DMS 273 treated with DMSO at 0.1 percent for 48 hours (cell line): ENCODE measurements at regions not wholly inside any gene's neighbourhood (a gene's known extent, or its start where the extent isn't known, plus 50 kb on each side); places are given as distances from the start of the nearest gene placed in this dataset.

ENCODE experiments used
- DNase-seq: peaks from one replicate; lab custom pipeline; 2025; lab: John Stamatoyannopoulos, UW

DNA sequence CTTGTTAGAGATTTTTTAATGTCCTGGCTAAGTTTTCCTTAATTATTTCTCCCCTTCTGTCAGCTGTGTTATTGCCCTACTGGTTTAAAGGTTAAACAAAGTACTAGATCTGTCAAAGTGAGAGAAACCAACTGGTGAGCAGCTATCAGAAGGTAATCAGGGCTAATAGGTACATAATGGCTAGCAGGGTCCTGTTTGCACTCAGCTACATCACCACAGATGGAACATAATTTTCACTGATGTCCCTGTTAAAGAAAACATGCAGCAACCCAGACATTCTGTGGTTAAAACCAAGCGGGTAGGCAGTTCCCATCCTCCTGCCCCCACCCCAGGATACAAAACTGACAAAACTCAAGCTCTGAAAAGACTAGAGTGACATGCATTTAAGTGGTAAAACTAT, 473.9 kb downstream of the NR2F1-AS1 start:
- DNase-seq, result no peak

- DNase-seq, result no peak
Measured at GRCh38 chr5:93101661-93102060, 479.4 kb downstream of the NR2F1-AS1 start.

DNA sequence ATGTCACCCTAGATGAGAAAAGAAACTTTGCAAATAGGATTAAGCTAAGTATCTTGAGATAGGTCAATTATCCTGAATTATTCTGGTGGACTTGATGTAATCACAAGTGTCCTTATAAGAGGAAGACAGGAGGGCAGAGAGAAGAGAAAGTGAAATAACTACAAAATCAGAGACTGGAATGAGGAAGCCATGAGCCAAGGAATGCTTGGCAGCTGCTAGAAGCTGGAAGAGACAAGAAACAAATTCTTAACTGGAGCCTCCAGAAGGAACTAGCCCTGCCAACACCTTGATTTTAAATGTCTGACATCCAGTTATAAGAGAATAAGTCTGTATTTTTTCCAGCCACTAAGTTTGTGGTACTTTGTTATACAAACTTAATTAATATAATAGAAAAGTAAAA, 480.0 kb downstream of the NR2F1-AS1 start:
- no peak for DNase-seq

GRCh38 chr5:93100428-93100827, 480.6 kb downstream of the NR2F1-AS1 start:
- no peak for DNase-seq

DNA sequence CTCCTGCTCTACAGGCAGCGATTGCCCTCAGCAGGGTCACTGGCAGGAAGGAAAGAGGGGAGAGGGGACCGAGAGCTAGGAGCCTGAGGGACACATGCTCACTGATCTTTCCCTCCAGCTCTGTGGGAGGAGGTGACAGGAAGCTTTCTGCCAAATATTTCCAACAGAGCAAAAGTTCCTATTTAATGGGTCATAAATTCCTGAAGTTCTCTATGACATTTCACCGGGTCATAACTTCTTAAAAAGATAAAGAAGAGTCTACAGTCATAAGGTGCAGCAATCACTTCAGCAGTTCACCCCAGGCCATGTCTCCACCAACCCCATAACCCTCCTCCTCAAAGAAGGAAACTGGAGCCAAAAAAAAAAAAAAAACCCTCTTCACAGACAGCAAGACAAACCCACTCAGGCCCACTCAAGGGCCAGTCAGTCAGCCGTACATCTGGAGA, 481.1 kb downstream of the NR2F1-AS1 start:
- DNase-seq, result no peak

DNA sequence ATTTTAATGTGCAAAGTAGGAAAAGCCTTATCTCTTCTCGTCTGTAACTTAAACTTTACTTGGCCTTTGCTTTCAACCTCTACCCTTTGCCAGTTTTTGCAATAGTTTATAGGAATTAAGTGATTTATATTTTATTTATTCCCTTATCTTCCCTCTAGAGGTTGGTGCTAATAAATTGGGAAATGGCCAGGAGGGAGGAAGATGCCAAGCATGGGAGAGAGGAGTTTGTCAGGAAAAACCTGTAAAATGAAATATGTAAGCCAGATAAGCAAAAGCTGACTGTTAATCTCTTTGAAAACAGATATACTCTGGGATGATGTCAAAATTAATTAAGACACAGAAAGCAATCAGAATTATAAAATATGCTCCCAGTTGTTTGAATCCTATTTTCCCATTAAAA, 484.5 kb downstream of the NR2F1-AS1 start:
- no peak for DNase-seq

DNA sequence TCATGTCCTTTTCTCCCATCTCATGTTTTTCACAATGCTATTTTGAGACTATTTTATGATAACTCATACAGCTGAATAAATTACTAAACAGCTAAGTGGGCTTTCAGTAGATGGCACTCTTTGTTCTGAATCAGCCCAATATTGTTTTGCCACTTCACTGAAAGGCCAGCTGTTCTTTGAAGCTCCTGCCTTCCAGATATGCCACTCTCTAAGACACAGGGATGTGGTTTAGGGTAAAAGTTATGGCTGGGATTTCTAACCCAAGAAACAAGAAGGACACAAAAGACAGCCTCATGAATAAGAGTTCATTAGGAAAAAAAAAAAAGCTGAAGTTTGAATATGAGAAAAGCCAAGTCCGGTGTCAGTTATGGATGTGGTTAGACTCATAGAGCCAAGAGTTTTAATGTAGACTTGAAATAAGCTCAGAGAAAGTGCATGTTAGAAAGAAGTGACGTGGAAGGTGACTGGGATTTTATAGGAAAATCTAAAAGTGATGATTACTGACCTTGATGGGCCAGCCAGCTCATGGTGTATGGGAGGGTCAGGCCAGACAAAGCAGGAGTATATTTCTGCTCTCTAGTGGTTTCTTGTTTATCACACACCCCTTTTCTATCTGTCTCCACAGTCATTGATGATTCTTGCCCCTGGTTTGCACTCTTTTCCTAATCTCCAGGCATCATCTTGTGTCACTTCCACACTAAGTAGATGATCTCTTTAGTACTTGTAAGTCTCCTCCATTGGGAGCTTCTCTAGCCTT, 488.5 kb downstream of the NR2F1-AS1 start:
- DNase-seq, result no peak

GRCh38 chr5:93090698-93091097, 490.3 kb downstream of the NR2F1-AS1 start:
- DNase-seq, result no peak

DNA sequence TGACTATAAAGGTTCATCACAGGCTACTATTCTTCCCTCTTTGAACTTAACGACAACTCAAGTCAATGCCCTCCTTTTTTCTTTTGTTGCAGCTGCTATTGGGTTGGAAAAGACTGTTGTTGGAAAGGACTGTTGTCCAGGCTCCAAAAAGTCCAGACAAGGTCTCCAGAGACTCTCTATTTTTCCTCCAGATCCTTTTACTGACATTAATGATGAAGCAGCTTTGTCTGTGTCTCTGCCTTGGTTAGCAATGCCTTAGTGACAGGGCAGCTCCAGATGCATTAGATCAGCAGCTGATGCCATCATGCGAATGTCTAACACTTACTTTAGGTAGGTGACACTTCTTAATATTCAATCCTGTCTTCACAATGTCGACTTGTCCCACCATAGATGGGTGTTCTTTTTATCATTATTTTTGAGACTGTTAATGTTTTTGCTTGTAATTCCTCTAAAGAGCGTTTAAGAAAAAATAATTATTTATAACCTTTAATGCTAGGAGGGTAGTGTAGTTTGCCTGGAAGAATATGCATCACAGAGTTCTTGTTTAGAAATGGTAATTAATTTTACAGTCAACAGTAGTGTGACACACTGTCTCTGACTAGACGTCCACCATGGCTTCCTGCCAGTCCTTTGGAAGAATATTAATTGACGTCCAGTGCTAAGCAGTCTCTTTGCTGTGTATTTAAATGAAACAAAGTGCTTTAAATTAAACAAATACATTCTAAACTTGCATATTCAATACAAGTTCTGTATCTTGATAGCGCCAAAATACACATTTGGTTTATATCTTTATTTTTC, 492.2 kb downstream of the NR2F1-AS1 start:
- no peak for DNase-seq

DNA sequence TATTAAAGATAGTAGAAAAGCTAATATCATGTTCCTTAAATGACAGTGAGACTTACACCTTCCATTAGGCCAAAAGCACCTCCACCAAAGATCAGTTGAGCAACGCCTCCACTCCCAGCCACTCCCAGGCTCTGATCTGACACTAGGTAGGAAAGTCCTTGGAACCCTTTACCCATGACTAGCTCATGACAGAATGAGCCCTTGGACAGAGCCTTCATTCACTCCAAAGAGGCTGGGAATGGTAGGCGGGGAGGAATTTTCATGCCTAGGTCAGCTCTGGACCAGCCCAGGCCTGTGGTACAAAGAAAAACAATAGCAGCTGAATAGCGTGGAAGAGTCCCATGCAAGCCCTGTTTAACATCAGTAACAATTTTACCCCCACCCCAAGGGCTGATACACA, 493.7 kb downstream of the NR2F1-AS1 start:
- DNase-seq, result no peak

DNA sequence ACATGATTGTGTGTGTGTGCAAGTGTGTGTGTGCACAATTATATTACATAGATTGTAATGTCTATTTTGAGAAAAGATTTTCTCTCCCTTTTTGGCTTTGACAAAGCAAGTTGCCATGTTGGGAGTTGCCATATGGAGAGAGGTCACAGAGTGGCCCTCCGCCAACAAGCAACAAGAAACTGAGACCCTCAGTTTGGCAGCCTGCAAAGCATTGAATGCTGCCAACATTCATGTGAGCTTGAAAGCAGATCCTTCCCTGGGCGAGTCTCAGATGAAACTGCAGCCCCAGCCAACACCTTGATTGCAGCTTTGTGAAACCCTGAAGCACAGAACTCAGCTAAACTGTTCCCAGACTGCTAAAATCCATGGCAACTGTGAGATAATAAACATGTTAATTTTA, 498.0 kb downstream of the NR2F1-AS1 start:
- no peak for DNase-seq

DNA sequence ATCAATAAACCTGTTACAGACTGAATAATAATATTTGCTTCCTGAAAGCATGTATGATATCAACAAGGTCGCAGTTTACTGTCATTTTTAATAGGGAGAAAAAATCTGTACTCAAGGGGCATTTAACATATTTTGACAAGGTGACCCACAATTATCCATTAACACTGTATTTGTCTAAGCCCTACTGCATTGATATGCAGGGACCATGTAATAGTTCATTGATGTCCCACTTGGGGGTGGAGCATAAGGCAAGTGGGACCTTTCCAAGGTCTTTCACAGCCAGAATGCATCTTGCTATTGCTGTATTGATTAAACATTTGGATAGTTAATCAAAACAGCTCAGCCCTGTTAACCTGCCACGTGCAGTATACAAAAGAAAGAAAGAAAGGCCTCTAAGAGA, 502.0 kb downstream of the NR2F1-AS1 start:
- DNase-seq, result no peak

- DNase-seq, result peak; percentile 86
Measured at GRCh38 chr5:93078082-93079038, 502.7 kb downstream of the NR2F1-AS1 start.

DNA sequence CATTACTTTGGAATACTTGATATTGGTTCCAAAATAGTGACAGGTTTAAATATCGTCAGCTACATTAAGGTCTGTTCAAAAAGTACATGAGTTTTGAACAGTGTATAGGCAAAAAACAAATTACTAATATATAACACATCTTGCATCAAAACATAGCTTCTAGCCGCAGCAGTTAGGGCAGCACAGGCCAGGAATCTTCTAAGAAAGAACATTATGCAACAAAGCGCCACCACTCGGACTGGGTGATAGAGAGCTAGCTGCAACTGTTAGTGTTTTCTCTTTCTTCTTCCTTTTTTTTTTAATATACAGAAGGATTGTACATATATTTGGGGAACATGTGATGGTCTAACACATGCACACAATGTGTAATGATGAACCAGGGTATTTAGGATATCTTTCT, 504.5 kb downstream of the NR2F1-AS1 start:
- DNase-seq, result no peak

GRCh38 chr5:93076096-93076495, 504.9 kb downstream of the NR2F1-AS1 start:
- DNase-seq, result no peak

GRCh38 chr5:93073547-93073946, 507.5 kb downstream of the NR2F1-AS1 start:
- no peak for DNase-seq

GRCh38 chr5:93072831-93073459, 508.1 kb downstream of the NR2F1-AS1 start:
- no peak for DNase-seq

DNA sequence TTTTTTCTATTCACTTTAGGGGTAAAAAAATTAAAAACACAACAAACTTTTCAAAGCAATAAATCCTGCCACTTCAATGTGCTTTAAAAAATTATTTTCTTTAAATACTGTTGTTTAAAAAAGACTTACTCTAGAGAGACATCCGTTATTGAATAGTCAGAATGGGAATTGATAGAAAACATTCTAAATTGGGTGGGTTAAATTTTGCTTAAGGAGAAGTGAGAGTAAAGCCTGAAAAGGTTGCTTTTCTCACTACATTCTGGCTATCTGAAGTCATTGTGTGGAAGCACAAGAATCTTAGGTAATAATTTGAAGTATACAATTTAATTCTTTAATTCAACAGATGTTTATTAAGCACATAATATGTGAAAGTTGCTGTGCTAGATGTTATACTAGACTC, 509.3 kb downstream of the NR2F1-AS1 start:
- no peak for DNase-seq

GRCh38 chr5:93070938-93071337, 510.1 kb downstream of the NR2F1-AS1 start:
- no peak for DNase-seq

- no peak for DNase-seq
Measured at GRCh38 chr5:93069276-93069675, 511.7 kb downstream of the NR2F1-AS1 start.

DNA sequence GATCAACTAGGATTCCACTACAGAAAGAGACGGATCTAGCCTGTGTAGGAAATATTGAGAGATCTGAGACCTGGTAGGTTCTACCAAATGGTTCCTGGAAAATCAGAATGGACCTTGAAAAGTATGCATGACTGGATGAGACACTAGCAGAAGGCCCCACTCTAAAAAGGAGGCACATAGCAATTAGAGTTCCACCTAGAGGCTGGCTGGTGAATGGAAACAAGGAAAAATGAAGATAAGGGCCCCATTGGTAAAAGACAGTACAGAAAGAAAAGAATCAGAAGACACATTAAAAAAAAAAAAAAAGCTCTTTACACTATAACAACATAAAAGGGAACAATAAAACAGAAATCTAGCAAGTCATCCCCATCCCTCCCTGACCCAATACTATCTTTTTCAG, 518.5 kb downstream of the NR2F1-AS1 start:
- DNase-seq, result peak; percentile 4

GRCh38 chr5:93058309-93058708, 522.7 kb downstream of the NR2F1-AS1 start:
- no peak for DNase-seq
